ENCODE measurements at regions not wholly inside any gene's neighbourhood (a gene's known extent, or its start where the extent isn't known, plus 50 kb on each side); places are given as distances from the start of the nearest gene placed in this dataset.

- no peaks in the 10 kb centered on the region for H3K36me3 Mint-ChIP-seq (ENCODE audit: low read depth)
- no peak for TF ChIP-seq CTCF (IDR thresholded peaks at IDR 0.05)
- Histone ChIP-seq H3K36me3 (ENCODE audit: insufficient read depth, low read length) (no peaks in the 10 kb centered on the region), H3K27ac (ENCODE audit: low read depth in 1 of 2, low read length in 2 of 2) (no peak overlapping the region), H3K9me3 (ENCODE audit: control insufficient read depth in 1 of 2, insufficient read depth in 1 of 2, low read length in 2 of 2) (no peaks in the 10 kb centered on the region), H3K4me3 (ENCODE audit: low read length) (no peak overlapping the region), H3K27me3 (ENCODE audit: control insufficient read depth in 1 of 2, insufficient read depth in 2 of 2, low read length in 2 of 2) (no peaks in the 10 kb centered on the region), H3K4me1 (ENCODE audit: insufficient read depth, low read length) (peaks cover 16% of the 10 kb centered on the region)
- DNase-seq (no peak), ATAC-seq (ENCODE audit: poor library complexity) (no peak)
- no peaks in the 10 kb centered on the region for H3K9me3 Mint-ChIP-seq
- ChIA-PET POLR2A (interaction anchor here (0.6 kb wide), 1 partner anchor 24 kb away, joined by 3 read pairs; no protein-coding TSS in a partner anchor), CTCF (interaction anchor here (0.7 to 1.8 kb wide), 3 partner anchors 16 to 145 kb away, joined by 3 to 7 read pairs (median 3); no protein-coding TSS in a partner anchor)
- H3K27ac Mint-ChIP-seq = no peak overlapping the region
- intact Hi-C loops (cut with DNase I, micrococcal nuclease) = no loop called here
- H3K4me1 Mint-ChIP-seq (ENCODE audit: low read depth) = peaks cover 14% of the 10 kb centered on the region
- no peak overlapping the region for H3K4me3 Mint-ChIP-seq
- H3K27me3 Mint-ChIP-seq = no peaks in the 10 kb centered on the region
These were observed 179.6 kb downstream of the CSNK2A3 start for GRCh38 chr11:11173316-11174025.

GRCh38 chr11:11171854-11172253, 181.2 kb downstream of the CSNK2A3 start:
- Mint-ChIP-seq H3K9me3 (no peaks in the 10 kb centered on the region), H3K4me3 (no peak overlapping the region), H3K27ac (peak overlapping the region; percentile 70), H3K27me3 (no peaks in the 10 kb centered on the region), H3K4me1 (ENCODE audit: low read depth) (peaks cover 14% of the 10 kb centered on the region), H3K36me3 (ENCODE audit: low read depth) (no peaks in the 10 kb centered on the region)
- Histone ChIP-seq H3K4me1 (ENCODE audit: insufficient read depth, low read length) (peaks cover 16% of the 10 kb centered on the region), H3K36me3 (ENCODE audit: insufficient read depth, low read length) (no peaks in the 10 kb centered on the region), H3K27ac (ENCODE audit: low read depth in 1 of 2, low read length in 2 of 2) (no peak overlapping the region), H3K4me3 (ENCODE audit: low read length) (no peak overlapping the region), H3K9me3 (ENCODE audit: control insufficient read depth in 1 of 2, insufficient read depth in 1 of 2, low read length in 2 of 2) (no peaks in the 10 kb centered on the region), H3K27me3 (ENCODE audit: control insufficient read depth in 1 of 2, insufficient read depth in 2 of 2, low read length in 2 of 2) (no peaks in the 10 kb centered on the region)
- ChIA-PET CTCF (interaction anchor here (1.2 kb wide), 1 partner anchor 15 kb away, joined by 4 read pairs; no protein-coding TSS in a partner anchor), POLR2A (interaction anchor here (1.1 kb wide), 1 partner anchor 23 kb away, joined by 4 read pairs; no protein-coding TSS in a partner anchor)
- intact Hi-C loops (cut with DNase I, micrococcal nuclease) = no loop called here
- ATAC-seq (ENCODE audit: poor library complexity) (peak; percentile 96), DNase-seq (peak in 9 of 14 experiments; percentile 16 to 85 (median 27))
- no peak for TF ChIP-seq CTCF (IDR thresholded peaks at IDR 0.05)

- Mint-ChIP-seq H3K4me1 (ENCODE audit: low read depth) (peaks cover 14% of the 10 kb centered on the region), H3K27me3 (no peaks in the 10 kb centered on the region), H3K9me3 (no peaks in the 10 kb centered on the region), H3K4me3 (no peak overlapping the region), H3K36me3 (ENCODE audit: low read depth) (no peaks in the 10 kb centered on the region), H3K27ac (no peak overlapping the region)
- no peak for DNase-seq
- CTCF ChIA-PET = interaction anchor here (1.2 kb wide), 1 partner anchor 14 kb away, joined by 4 read pairs; no protein-coding TSS in a partner anchor
- no peaks in the 10 kb centered on the region for H3K9me3 ChIP-seq (ENCODE audit: control insufficient read depth in 1 of 2, insufficient read depth in 1 of 2, low read length in 2 of 2)
- POLR2A ChIA-PET = interaction anchor here (1.1 kb wide), 1 partner anchor 22 kb away, joined by 4 read pairs; no protein-coding TSS in a partner anchor
- no peaks in the 10 kb centered on the region for H3K36me3 ChIP-seq (ENCODE audit: insufficient read depth, low read length)
- peaks cover 16% of the 10 kb centered on the region for H3K4me1 ChIP-seq (ENCODE audit: insufficient read depth, low read length)
- no peak overlapping the region for H3K27ac ChIP-seq (ENCODE audit: low read depth in 1 of 2, low read length in 2 of 2)
- H3K27me3 ChIP-seq (ENCODE audit: control insufficient read depth in 1 of 2, insufficient read depth in 2 of 2, low read length in 2 of 2) = no peaks in the 10 kb centered on the region
- H3K4me3 ChIP-seq (ENCODE audit: low read length) = no peak overlapping the region
- intact Hi-C loops (cut with DNase I, micrococcal nuclease) = no loop called here
- ATAC-seq (ENCODE audit: poor library complexity) = no peak
- TF ChIP-seq CTCF (IDR thresholded peaks at IDR 0.05) = no peak
These were observed 181.8 kb downstream of the CSNK2A3 start for GRCh38 chr11:11171285-11171684.
